Fibroblast of pulmonary artery (primary cell): ENCODE measurements at regions not wholly inside any gene's neighbourhood (a gene's known extent, or its start where the extent isn't known, plus 50 kb on each side); places are given as distances from the start of the nearest gene placed in this dataset.

Source experiments
- DNase-seq: peaks from one replicate; pipeline ENCODE4 v3.0.0-alpha.2; 2010; ENCODE audit warnings: low read depth
- H3K4me3 ChIP-seq: replicated peaks from 2 replicates; pipeline ENCODE4 v1.5.1; 2011; ENCODE audit warnings: low read depth, mild to moderate bottlenecking, control low read depth, low read length, moderate library complexity
- TF ChIP-seq, protein P1 (sequence below): IDR thresholded peaks from 2 replicates; pipeline ENCODE4 v1.5.1; 2011; ENCODE audit warnings: mild to moderate bottlenecking, control low read depth, low read length, inconsistent platforms; ENCODE audit errors: missing control alignments

DNA sequence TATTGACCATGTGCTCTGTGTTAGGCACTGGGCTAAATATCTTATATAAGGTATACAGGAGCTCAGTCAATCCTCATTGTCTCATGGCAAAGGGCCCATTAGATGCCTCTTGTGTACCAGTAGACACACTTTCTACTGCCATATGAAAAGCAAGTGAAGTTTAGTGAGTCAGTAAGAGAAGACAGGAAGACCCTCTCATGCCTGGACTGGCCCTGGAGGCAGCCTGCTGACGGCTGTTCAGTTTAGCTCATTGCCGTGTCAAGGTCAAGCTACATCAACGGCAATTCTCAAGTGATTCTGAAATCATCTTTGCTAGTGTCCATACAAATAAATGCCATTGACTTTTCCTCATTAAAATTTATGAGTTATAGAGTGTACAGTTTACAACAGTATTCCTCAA is 237.9 kb downstream of the IRX1 start:
- DNase-seq = no peak
- H3K4me3 ChIP-seq = no peak overlapping the region
- TF ChIP-seq, protein P1, sequence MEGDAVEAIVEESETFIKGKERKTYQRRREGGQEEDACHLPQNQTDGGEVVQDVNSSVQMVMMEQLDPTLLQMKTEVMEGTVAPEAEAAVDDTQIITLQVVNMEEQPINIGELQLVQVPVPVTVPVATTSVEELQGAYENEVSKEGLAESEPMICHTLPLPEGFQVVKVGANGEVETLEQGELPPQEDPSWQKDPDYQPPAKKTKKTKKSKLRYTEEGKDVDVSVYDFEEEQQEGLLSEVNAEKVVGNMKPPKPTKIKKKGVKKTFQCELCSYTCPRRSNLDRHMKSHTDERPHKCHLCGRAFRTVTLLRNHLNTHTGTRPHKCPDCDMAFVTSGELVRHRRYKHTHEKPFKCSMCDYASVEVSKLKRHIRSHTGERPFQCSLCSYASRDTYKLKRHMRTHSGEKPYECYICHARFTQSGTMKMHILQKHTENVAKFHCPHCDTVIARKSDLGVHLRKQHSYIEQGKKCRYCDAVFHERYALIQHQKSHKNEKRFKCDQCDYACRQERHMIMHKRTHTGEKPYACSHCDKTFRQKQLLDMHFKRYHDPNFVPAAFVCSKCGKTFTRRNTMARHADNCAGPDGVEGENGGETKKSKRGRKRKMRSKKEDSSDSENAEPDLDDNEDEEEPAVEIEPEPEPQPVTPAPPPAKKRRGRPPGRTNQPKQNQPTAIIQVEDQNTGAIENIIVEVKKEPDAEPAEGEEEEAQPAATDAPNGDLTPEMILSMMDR = no peak

DNA sequence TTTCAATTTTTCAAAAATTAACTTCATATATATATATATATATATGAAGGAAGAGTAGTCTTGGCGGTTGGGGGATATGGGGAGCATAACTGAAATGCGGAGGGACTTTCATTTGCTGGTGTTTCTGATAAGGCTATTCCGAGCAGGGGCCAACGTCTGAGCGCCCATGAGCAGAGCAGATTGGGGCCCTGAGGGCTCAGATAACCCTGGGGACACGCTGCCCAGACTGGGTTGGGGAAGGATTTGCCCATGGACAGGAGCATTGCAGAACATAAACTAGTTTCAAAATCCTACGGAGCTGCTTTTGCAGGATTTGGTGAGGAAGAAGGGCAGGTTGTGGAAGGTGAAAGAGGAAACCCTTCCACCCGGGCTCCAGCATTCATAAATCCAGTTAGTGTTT is 240.2 kb downstream of the IRX1 start:
- H3K4me3 ChIP-seq = no peak overlapping the region
- TF ChIP-seq, protein P1 = no peak
- no peak for DNase-seq

DNA sequence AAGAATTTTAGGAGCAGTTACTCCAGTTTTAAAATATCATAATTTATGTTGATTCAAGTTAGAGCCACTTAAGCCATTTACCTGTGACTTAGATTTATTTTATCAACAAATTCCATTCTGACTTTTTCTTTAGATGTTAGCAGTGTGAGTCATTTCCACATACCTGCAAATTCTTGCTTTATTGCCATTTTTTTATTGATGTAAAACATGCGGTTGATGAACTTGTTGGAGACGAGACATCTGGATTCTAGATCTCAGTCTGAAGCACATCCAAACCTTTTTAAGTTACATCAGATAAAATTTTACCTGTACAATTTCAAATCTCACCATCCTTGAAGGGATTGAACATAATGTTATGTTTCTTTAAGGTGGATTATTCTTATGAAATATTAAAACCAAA is 240.9 kb downstream of the IRX1 start:
- H3K4me3 ChIP-seq = no peak overlapping the region
- TF ChIP-seq, protein P1 = no peak
- DNase-seq = no peak

DNA sequence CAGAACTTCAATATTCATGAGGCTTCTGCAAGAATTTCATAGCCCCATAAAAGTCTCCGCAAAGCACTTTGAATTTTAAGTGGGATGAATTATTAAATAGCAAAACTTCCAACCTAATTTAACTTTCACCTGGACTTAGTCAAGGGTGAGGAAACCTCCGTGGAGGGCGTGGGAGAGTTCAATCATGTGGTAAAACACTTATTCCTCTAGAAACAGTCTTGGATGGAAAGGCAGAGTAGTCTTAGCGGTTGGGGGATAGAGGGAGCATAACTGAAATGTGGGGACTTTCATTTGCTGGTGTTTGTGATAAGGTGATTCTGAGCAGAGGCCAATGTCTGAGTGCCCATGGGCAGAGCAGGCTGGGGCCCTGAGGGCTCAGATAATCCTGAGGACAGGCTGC is 241.9 kb downstream of the IRX1 start:
- TF ChIP-seq, protein P1 = no peak
- H3K4me3 ChIP-seq = no peak overlapping the region
- DNase-seq = no peak

DNA sequence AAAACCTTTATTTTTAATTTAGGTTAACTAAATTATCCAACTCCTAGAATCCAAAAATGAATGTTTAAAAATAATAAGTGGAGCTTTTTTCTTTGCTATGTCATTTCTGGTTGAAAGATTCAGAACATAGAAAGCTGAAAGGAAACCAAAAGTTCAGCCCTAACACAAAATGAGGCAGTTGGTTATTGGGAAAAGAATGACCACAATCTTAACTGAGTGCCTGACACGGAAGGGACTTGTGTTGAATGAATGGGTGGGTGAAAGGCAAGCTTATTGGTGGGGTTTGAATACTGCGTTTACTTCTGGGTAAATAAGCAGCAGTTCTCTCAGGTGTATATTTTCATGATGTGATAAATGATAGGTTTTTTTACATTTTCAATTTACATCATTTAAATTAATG is 243.5 kb downstream of the IRX1 start:
- TF ChIP-seq, protein P1 = no peak
- no peak for DNase-seq
- H3K4me3 ChIP-seq = no peak overlapping the region

DNA sequence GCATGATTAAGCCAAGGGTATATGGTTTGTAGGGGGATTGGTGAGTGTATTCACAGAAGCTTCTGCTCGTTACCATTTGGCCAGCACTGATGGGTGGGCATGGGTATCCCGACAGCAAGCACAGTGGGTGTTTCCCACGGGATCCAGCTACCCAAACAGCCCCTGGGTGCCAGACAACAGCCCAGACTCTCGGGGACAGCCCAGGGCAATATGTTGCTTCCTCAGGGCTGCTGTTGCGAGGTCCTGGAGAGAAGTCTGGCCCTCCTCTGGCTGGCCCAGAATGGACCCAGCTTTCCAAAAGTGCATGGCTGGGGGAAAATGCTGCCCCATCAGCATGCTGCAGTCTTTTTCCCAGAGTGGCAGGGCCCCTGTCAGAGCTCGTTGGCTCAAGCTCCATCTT is 247.0 kb downstream of the IRX1 start:
- DNase-seq = no peak
- H3K4me3 ChIP-seq = no peak overlapping the region
- TF ChIP-seq, protein P1 = no peak

DNA sequence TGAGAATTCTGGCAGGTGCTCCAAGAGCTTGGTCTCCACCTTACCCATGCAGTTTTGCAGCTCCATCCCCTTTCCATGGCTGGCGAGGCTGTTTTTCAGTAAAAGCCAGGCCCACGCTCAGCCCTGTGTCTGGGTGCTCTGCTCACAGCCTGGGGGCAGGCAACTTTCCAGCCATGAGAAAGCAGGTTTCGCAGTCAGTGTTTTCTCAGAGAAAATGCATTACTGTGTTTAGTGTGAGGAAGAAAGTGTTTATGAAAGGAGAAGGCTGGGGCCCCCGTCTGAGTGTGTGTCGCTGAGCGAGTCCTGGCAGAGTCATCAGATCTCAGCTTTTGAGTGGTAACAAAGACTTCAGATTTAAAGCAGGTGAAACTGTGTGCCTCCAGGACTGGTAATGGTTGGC is 248.1 kb downstream of the IRX1 start:
- no peak for DNase-seq
- TF ChIP-seq, protein P1 = no peak
- no peak overlapping the region for H3K4me3 ChIP-seq
